HFF-Myc (cell line): ENCODE measurements at regions not wholly inside any gene's neighbourhood (a gene's known extent, or its start where the extent isn't known, plus 50 kb on each side); places are given as distances from the start of the nearest gene placed in this dataset.

Source experiments
- DNase-seq: peaks from one replicate; pipeline ENCODE4 v3.0.0-alpha.2; 2011; ENCODE audit warnings: low read depth; ENCODE audit errors: extremely low read depth
- H3K4me3 ChIP-seq: replicated peaks from 2 replicates; pipeline ENCODE4 v1.5.1; 2011; ENCODE audit warnings: low read depth, mild to moderate bottlenecking, control low read depth, low read length
- CTCF ChIP-seq: IDR thresholded peaks from 2 replicates; pipeline ENCODE4 v1.5.1; 2012; ENCODE audit warnings: mild to moderate bottlenecking, low read depth, low read length, control low read depth; ENCODE audit errors: missing control alignments

- DNase-seq: no peak
- H3K4me3 ChIP-seq: no peak overlapping the region
- TF ChIP-seq CTCF: no peak
These were observed 260.5 kb downstream of the NXPE2 start for GRCh38 chr11:114938799-114939198.

- no peak for DNase-seq
- H3K4me3 ChIP-seq: no peak overlapping the region
- no peak for TF ChIP-seq CTCF
These were observed 263.9 kb downstream of the NXPE2 start for GRCh38 chr11:114942207-114942606.

DNA sequence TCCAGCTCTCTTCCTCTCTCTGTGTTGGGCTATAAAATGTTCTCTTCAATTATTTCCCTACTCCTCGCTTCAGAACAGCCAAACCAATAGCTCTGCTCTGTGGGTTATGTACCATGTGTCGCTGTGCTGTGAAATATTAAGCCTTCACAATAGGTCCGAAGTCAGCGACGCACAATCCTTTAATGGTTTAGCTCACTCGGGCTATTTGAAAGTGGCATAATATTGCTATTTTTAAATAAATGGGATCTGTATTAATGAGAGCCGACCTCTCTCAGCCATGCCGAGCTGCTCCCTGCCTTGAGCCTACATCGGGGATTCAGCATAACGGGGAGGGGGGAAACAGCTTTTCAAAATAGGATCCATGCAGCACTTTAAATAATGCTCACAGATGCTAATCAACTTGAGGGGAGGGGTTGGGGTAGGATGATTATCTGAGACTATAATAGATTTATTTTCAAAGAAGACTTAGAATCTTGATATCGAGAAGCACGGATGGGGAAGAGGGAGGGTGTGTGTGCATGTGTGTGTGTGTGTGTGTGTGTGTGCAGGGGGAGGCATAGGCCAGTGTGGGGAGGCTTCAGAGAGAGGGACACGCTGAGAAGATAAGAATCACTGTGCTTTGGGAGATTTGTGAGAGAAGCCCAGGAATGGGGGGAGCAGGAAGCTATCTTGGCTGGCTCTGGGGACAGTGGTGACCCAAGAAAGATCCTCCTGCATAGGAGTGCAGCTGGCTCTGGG, 271.5 kb downstream of the NXPE2 start:
- DNase-seq: no peak
- TF ChIP-seq CTCF: no peak
- no peak overlapping the region for H3K4me3 ChIP-seq

DNA sequence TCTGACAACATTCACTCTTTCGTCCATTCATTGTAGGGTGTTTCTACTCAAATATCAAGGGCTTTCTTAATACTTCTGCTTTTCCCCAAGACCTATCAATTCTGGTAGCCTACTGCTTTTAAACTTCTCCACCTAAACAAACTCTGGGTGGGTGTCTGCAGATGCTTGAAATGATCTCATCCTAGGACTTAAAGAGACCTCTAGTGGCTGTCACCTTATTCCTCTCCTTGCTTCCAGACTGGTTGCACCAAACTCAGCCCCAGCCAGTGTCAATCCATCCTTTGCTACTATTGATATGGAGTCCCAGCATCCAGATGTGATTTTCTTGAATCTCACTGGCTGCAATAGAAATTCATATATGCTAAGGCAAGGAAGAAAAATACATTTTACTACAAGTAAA, 274.7 kb downstream of the NXPE2 start:
- TF ChIP-seq CTCF: no peak
- no peak for DNase-seq

DNA sequence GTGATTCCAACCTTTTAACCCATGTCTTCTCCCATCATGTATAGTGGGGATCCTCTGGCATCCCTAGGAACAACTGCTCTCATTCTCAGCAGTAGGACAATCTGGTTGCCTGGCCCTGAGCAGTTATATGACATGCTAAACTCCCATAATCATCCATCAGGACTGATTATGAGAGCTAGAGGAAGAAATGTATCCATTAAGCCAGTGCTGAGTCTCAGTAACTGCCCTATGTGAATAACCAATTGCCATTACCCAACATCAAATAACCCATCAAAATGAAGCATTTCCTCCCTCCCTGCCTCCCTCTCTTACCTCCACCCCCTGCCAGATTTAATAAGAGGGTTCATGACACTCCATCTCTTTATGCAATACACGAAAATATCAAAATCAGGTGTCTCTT, 277.6 kb downstream of the NXPE2 start:
- TF ChIP-seq CTCF: no peak
- DNase-seq: no peak
- no peak overlapping the region for H3K4me3 ChIP-seq

More for the DNA sequence above, 274.7 kb downstream of the NXPE2 start:
- H3K4me3 ChIP-seq: no peak overlapping the region

- DNase-seq: no peak
- no peak for TF ChIP-seq CTCF
- no peak overlapping the region for H3K4me3 ChIP-seq
These were observed 278.2 kb downstream of the NXPE2 start for GRCh38 chr11:114956566-114956965.
